Thymus (tissue), 11 donors: ENCODE measurements at regions not wholly inside any gene's neighbourhood (a gene's known extent, or its start where the extent isn't known, plus 50 kb on each side); places are given as distances from the start of the nearest gene placed in this dataset.

Source experiments
- DNase-seq, 9 donors: peaks; one replicate each; pipeline ENCODE4 v3.0.0-alpha.2; 2013; ENCODE audit warnings: low spot score in 9 of 9, low read depth in 6 of 9, missing footprints in 1 of 9
- H3K27ac ChIP-seq, 2 donors: one replicate each; pipeline ENCODE4 v1.5.1; 2013; ENCODE audit warnings: control low read depth in 1 of 2, low read depth in 1 of 2, low read length in 1 of 2, mild to moderate bottlenecking in 1 of 2, moderate library complexity in 1 of 2
- H3K27me3 ChIP-seq, 2 donors: one replicate each; pipeline ENCODE4 v1.5.1; 2013; ENCODE audit warnings: low read length in 1 of 2; ENCODE audit not compliant: control insufficient read depth in 2 of 2, insufficient read depth in 1 of 2
- H3K36me3 ChIP-seq, 2 donors: one replicate each; pipeline ENCODE4 v1.5.1; 2013; ENCODE audit warnings: low read length in 1 of 2, mild to moderate bottlenecking in 1 of 2, moderate library complexity in 1 of 2; ENCODE audit not compliant: control insufficient read depth in 2 of 2, insufficient read depth in 2 of 2
- H3K4me1 ChIP-seq, 2 donors: one replicate each; pipeline ENCODE4 v1.5.1; 2013; ENCODE audit warnings: low read length in 2 of 2; ENCODE audit not compliant: control insufficient read depth in 2 of 2, insufficient read depth in 2 of 2
- H3K4me3 ChIP-seq, 2 donors: one replicate each; pipeline ENCODE4 v1.5.1; 2013; ENCODE audit warnings: low read length in 2 of 2, control low read depth in 1 of 2, mild to moderate bottlenecking in 1 of 2
- H3K9me3 ChIP-seq, 2 donors: one replicate each; pipeline ENCODE4 v1.5.1; 2013; ENCODE audit warnings: low read length in 1 of 2, mild to moderate bottlenecking in 1 of 2; ENCODE audit not compliant: control insufficient read depth in 2 of 2, insufficient read depth in 1 of 2
- WGBS: extraction: QIAGEN DNeasy Blood & Tissue Kit; methylation state at CpG from one replicate; pipeline ENCODE4 v1.1.7; 2013; 5-methylcytosine and 5-hydroxymethylcytosine counted together
- donor health status: healthy.

DNA sequence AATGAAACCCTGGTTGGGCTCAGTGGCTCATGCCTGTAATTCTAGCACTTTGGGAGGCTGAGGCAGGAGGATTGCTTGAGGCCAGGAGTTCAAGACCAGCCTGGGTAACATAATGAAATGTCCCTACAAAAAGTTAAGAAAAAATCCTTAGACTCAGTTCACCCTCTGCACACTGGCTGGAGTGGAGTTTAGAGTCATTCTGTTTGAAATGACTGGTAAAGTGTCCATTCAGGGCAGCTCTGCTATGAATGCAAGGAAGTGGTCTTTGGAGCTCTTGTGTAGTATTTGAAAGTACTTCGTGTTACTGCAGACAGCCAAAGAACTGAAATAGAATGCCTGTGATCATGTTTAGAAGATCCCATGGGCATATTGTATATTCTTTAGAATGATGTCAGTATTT, 466.5 kb downstream of the PCNX1 start:
- WGBS, result 95% methylated on average over 1 of the region's 1 CpG
- no peaks in the 10 kb centered on the region for H3K36me3 ChIP-seq
- H3K9me3 ChIP-seq, result peaks cover 0 to 14% of the 10 kb centered on the region in 2 donors
- no peak for DNase-seq
- no peaks in the 10 kb centered on the region for H3K4me1 ChIP-seq
- H3K27ac ChIP-seq, result no peak overlapping the region
- H3K27me3 ChIP-seq, result no peaks in the 10 kb centered on the region
- H3K4me3 ChIP-seq, result no peak overlapping the region

DNA sequence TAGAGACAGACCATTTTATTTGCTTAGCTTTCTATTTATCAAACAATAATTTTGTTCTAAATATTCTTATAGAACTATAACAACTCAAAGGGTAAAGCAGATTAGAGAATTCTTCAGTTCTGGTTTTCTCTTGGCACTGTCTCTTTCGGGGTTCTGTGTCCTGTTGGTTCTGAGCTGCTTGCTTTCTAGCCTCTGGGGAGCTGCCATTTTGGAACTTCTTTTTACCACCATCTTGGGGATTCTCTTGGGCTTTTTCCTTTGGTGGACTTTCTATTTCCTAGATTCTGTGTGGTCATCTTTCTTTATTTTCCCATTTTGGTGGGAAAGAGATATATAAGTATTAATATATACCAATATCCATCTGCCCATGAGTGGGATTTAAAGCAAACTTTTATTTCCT, 467.7 kb downstream of the PCNX1 start:
- 96% methylated on average over 1 of the region's 1 CpG for WGBS

DNA sequence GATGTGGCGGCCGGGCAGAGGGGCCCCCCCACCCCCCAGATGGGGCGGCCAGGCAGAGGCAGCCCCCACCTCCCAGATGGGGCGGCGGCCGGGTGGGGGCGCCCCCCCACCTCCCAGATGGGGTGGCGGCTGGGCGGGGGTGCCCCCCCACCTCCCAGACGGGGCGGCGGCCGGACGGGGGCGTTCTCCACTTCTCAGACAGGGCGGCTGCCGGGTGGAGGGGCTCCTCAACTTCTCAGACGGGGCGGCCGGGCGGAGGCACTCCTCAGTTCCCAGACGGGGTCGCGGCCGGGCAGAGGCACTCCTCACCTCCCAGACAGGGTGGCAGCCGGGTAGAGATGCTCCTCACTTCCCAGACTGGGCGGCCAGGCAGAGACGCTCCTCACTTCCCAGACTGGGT, 469.8 kb downstream of the PCNX1 start:
- WGBS, result 97% methylated on average over 28 of the region's 28 CpGs
- no peak for DNase-seq
- Histone ChIP-seq H3K27ac (no peak overlapping the region), H3K9me3 (peaks cover 0 to 14% of the 10 kb centered on the region in 2 donors), H3K36me3 (no peaks in the 10 kb centered on the region), H3K4me3 (no peak overlapping the region), H3K27me3 (no peaks in the 10 kb centered on the region), H3K4me1 (no peaks in the 10 kb centered on the region)

More for the DNA sequence above, 467.7 kb downstream of the PCNX1 start:
- H3K9me3 ChIP-seq, result peaks cover 0 to 14% of the 10 kb centered on the region in 2 donors
- H3K4me3 ChIP-seq, result no peak overlapping the region
- no peaks in the 10 kb centered on the region for H3K4me1 ChIP-seq
- H3K27me3 ChIP-seq, result no peaks in the 10 kb centered on the region
- no peak overlapping the region for H3K27ac ChIP-seq
- H3K36me3 ChIP-seq, result no peaks in the 10 kb centered on the region
- no peak for DNase-seq

DNA sequence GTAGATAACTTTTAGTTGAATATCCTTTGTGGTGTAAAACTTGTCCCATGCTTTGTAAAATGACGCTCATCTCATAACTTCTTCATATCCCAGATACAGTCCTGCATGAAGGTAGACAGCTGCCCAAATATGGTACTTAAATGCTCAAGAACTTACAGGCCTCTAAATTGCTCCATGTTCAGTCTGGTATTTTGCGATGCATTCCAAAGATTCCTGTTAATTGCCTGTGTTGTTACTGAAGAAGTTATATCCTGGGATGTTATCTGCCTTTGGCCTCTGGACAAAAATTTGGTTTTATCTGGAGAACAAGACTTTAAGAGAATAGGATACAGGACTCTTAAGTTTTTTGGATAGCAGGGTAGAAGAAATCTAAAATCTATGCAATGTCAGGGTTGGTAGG, 473.0 kb downstream of the PCNX1 start:
- H3K4me3 ChIP-seq, result no peak overlapping the region
- no peak for DNase-seq
- no peaks in the 10 kb centered on the region for H3K36me3 ChIP-seq
- H3K4me1 ChIP-seq, result no peaks in the 10 kb centered on the region
- WGBS, result 96% methylated on average over 2 of the region's 2 CpGs
- H3K27me3 ChIP-seq, result no peaks in the 10 kb centered on the region
- H3K9me3 ChIP-seq, result peaks cover 0 to 12% of the 10 kb centered on the region in 2 donors
- H3K27ac ChIP-seq, result no peak overlapping the region

DNA sequence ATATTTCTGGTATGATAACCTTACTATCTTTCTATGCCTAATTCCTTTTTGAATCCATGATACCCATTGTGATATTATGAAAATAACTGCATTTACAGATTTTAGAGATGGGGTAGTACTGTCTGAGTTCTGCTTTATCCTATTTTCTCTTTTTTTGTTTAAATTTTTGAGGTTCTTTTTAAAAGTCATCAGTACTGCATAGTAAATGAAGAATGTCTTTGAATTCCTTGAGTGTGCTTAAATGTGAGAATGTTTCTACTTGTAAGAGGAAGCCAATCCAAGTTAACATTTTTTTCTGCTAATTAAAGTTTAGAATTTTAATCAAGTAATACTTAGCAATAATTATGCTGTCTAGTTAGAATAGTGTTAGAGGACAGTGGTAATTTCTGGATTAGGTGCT, 474.6 kb downstream of the PCNX1 start:
- Histone ChIP-seq H3K4me1 (no peaks in the 10 kb centered on the region), H3K27ac (no peak overlapping the region), H3K9me3 (peaks cover 0 to 10% of the 10 kb centered on the region in 2 donors), H3K4me3 (no peak overlapping the region), H3K36me3 (no peaks in the 10 kb centered on the region), H3K27me3 (no peaks in the 10 kb centered on the region)
- DNase-seq, result no peak

DNA sequence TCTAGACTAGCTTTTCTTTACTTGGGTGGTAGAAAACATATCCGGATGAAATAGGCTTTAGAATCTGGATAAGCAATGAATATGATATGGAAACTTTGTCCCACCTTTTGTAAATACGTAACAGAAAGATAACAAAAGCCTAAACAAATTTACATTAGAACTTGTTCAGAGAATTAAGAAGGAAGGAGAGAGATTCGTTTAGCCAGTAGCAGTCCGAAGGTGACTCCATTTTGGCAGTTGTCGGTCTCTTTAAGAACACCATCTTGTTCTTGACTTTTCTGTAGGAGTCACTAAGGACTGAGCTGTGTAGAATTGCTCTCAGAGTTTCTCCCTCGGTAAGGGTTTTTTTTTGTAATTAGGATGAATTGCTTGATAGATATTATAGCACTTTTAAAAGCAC, 475.1 kb downstream of the PCNX1 start:
- H3K4me1 ChIP-seq, result no peaks in the 10 kb centered on the region
- 97% methylated on average over 6 of the region's 6 CpGs for WGBS
- no peak for DNase-seq

DNA sequence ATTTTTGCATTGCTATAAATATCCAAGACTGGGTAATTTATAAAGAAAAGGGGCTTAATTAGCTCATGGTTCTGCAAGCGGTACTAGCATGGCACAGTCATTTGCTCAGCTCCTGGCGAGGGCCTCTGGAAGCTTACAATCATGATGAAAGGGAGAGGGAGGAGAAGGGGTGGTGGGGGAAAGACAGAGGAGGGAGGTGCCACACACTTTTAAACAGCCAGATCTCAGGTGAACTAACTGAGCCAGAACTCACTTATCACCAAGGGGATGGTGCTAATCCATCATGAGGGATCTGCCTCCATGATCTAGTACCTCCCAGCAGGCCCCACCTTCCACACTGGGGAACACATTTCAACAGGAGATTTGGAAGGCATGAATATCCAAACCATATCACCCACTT, 476.3 kb downstream of the PCNX1 start:
- Histone ChIP-seq H3K27me3 (no peaks in the 10 kb centered on the region), H3K9me3 (no peaks in the 10 kb centered on the region), H3K36me3 (no peaks in the 10 kb centered on the region), H3K27ac (no peak overlapping the region), H3K4me3 (no peak overlapping the region), H3K4me1 (no peaks in the 10 kb centered on the region)
- WGBS, result 96% methylated on average over 2 of the region's 2 CpGs
- DNase-seq, result no peak

More for the DNA sequence above, 475.1 kb downstream of the PCNX1 start:
- no peak overlapping the region for H3K27ac ChIP-seq
- H3K4me3 ChIP-seq, result no peak overlapping the region
- no peaks in the 10 kb centered on the region for H3K27me3 ChIP-seq
- H3K36me3 ChIP-seq, result no peaks in the 10 kb centered on the region
- peaks cover 0 to 5% of the 10 kb centered on the region in 2 donors for H3K9me3 ChIP-seq

DNA sequence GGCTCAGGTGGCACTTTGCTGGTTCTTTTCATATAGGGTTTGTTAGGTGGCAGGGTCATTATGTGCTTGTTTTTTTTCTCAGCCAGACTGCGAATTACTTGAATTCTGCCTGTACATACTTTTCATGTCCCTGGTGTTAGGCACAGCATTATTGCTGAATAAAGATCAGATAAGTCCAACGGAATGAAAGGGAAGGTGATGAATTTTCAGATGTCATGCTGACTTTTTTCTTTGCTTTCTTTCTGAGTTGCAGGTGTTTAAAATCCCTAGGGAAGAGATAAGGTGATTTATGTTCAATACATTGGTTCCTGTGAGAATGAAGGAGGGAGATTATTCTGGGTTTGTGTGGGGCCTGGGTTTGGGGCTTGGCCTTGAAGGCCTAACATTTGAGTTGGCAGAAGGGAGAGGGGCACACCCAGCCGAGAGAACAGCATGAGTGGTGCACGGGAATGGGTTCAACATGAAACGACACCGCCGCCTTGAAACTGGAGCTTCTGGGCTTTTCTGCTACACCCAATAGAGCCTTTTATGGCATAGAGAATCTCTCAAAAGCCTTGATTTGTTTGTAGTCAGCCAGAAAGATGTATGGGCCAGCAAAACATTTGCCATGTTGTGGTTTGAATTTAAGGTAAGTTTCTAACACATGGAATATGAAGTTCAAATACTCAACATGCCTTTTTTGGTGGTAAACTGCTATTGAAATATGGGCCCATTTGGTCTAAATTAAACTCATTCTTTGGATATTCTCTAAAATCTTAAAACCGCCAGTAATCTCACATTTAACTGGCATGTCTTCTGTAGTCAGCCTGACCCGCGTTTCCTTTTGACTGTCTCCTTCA, 477.0 kb downstream of the PCNX1 start:
- H3K27ac ChIP-seq, result no peak overlapping the region
- no peaks in the 10 kb centered on the region for H3K36me3 ChIP-seq
- no peaks in the 10 kb centered on the region for H3K9me3 ChIP-seq
- no peak for DNase-seq
- no peak overlapping the region for H3K4me3 ChIP-seq
- no peaks in the 10 kb centered on the region for H3K27me3 ChIP-seq
- 97% methylated on average over 10 of the region's 10 CpGs for WGBS
- H3K4me1 ChIP-seq, result no peaks in the 10 kb centered on the region

DNA sequence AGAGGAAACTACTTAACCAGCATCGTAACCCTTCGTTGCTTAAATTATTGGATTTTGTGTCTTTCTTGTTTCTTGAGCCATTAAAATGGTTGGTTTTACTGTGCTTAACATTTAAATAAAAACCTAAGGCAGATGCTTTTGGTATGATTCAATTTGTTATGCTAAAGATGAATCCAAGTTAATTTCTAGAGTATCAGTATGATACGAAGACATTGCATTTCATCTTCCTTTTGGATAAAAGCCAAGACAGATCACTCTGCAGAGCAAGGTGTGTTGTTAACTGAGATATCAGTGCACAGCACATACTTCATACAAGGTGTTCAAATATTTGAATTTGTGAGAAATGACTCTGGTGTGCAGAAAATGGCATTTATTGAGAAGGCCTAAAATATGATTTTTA, 480.5 kb downstream of the PCNX1 start:
- H3K27me3 ChIP-seq, result no peaks in the 10 kb centered on the region
- H3K9me3 ChIP-seq, result no peaks in the 10 kb centered on the region
- H3K4me1 ChIP-seq, result no peaks in the 10 kb centered on the region
- DNase-seq, result no peak
- 93% methylated on average over 3 of the region's 3 CpGs for WGBS
- no peak overlapping the region for H3K4me3 ChIP-seq
- no peak overlapping the region for H3K27ac ChIP-seq
- H3K36me3 ChIP-seq, result no peaks in the 10 kb centered on the region
